Natural killer cell (primary cell): ENCODE measurements at regions not wholly inside any gene's neighbourhood (a gene's known extent, or its start where the extent isn't known, plus 50 kb on each side); places are given as distances from the start of the nearest gene placed in this dataset.

Experiments used
- ATAC-seq, 3 donors: fragments of 150-1000 bp in 2 of 3; fragments of 200-7000 bp in 1 of 3; cut with Tn5 transposase; 1 replicate in 1 of 3; 2 replicates in 2 of 3; pipeline ENCODE4 v1.10.0; 2021; ENCODE audit warnings: mild to moderate bottlenecking in 2 of 3, moderate library complexity in 2 of 3
- DNase-seq, 2 donors: peaks; one replicate each; pipeline versions ENCODE4 v3.0.0 to v3.0.0-alpha.2; 2013 to 2021; ENCODE audit warnings: mixed read lengths in 1 of 2
- H3K27ac ChIP-seq: one replicate; pipeline ENCODE4 v1.5.1; 2013; ENCODE audit warnings: mild to moderate bottlenecking, low read length
- H3K27me3 ChIP-seq: one replicate; pipeline ENCODE4 v1.6.1; 2013; ENCODE audit warnings: low read length; ENCODE audit not compliant: control insufficient read depth, insufficient read depth
- H3K36me3 ChIP-seq: one replicate; pipeline ENCODE4 v1.6.1; 2013; ENCODE audit warnings: low read length; ENCODE audit not compliant: control insufficient read depth, insufficient read depth
- H3K4me1 ChIP-seq: one replicate; pipeline ENCODE4 v1.6.1; 2013; ENCODE audit warnings: low read length; ENCODE audit not compliant: control insufficient read depth, insufficient read depth
- H3K4me3 ChIP-seq: one replicate; pipeline ENCODE4 v1.5.1; 2013; ENCODE audit warnings: low read length
- H3K9me3 ChIP-seq: one replicate; pipeline ENCODE4 v1.6.1; 2013; ENCODE audit warnings: low read length; ENCODE audit not compliant: control insufficient read depth, insufficient read depth
- H3K27ac Mint-ChIP-seq, 2 donors: one replicate each; pipeline ENCODE4 v1.8.0; 2022; ENCODE audit warnings: mild to moderate bottlenecking in 2 of 2, mixed read lengths in 2 of 2, moderate library complexity in 1 of 2
- H3K27me3 Mint-ChIP-seq, 2 donors: one replicate each; pipeline ENCODE4 v1.8.0; 2022; ENCODE audit warnings: low read depth in 2 of 2, mixed read lengths in 2 of 2
- H3K36me3 Mint-ChIP-seq: one replicate; pipeline ENCODE4 v1.8.0; 2022; ENCODE audit warnings: mixed read lengths
- H3K4me1 Mint-ChIP-seq, 2 donors: one replicate each; pipeline ENCODE4 v1.8.0; 2022; ENCODE audit warnings: mixed read lengths in 2 of 2
- H3K4me3 Mint-ChIP-seq: one replicate; pipeline ENCODE4 v1.8.0; 2022; ENCODE audit warnings: mild to moderate bottlenecking, moderate library complexity, mixed read lengths
- H3K9me3 Mint-ChIP-seq, 2 donors: one replicate each; pipeline ENCODE4 v1.8.0; 2022; ENCODE audit warnings: mixed read lengths in 2 of 2
- WGBS: methylation state at CpG from one replicate; pipeline ENCODE4 v1.1.7; 2013; ENCODE audit warnings: missing lambda C conversion rate; ENCODE audit not compliant: insufficient coverage; 5-methylcytosine and 5-hydroxymethylcytosine counted together
- intact Hi-C: fragments of 100-400 bp; cut with micrococcal nuclease; formaldehyde crosslinking; loops from one replicate; pipeline ENCODE4 v1.14.2; 2022
- TF ChIP-seq, protein P1 (sequence below): fragments of 200-600 bp; IDR thresholded peaks from one replicate; pipeline ENCODE4 v1.8.0; 2022; ENCODE audit warnings: antibody characterized with exemption

DNA sequence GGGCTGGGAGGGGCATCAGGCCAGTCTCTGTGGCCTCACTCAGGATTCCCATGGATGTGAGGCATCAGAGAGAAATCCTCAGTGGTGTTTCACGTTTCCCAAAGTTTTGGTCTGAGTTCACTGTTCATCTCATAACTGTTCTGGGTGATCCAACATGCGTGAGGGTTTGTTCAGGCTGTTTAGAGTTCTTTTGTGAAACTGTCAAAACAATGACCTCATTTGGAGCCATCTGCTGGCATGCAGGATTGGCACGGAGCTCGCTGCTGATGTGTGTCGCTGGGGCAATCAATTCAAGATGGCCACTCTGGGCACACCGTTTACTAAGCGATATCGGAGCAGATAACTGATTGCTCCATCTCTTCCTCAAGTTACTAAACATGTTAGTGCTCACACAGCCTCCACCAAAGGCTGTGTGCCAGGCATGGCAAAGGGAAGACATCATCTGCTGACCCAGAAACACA lies 365.6 kb downstream of the WDR11 start:
- H3K4me1 Mint-ChIP-seq: no peaks in the 10 kb centered on the region
- Histone ChIP-seq H3K27ac (no peak overlapping the region), H3K4me3 (no peak overlapping the region), H3K27me3 (no peaks in the 10 kb centered on the region), H3K9me3 (no peaks in the 10 kb centered on the region), H3K4me1 (no peaks in the 10 kb centered on the region), H3K36me3 (no peaks in the 10 kb centered on the region)
- H3K36me3 Mint-ChIP-seq: no peaks in the 10 kb centered on the region
- H3K4me3 Mint-ChIP-seq: no peak overlapping the region
- DNase-seq: no peak
- no peak overlapping the region for H3K27ac Mint-ChIP-seq
- H3K27me3 Mint-ChIP-seq: no peaks in the 10 kb centered on the region
- TF ChIP-seq, protein P1, sequence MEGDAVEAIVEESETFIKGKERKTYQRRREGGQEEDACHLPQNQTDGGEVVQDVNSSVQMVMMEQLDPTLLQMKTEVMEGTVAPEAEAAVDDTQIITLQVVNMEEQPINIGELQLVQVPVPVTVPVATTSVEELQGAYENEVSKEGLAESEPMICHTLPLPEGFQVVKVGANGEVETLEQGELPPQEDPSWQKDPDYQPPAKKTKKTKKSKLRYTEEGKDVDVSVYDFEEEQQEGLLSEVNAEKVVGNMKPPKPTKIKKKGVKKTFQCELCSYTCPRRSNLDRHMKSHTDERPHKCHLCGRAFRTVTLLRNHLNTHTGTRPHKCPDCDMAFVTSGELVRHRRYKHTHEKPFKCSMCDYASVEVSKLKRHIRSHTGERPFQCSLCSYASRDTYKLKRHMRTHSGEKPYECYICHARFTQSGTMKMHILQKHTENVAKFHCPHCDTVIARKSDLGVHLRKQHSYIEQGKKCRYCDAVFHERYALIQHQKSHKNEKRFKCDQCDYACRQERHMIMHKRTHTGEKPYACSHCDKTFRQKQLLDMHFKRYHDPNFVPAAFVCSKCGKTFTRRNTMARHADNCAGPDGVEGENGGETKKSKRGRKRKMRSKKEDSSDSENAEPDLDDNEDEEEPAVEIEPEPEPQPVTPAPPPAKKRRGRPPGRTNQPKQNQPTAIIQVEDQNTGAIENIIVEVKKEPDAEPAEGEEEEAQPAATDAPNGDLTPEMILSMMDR: no peak
- WGBS: 73% methylated on average over 8 of the region's 8 CpGs
- intact Hi-C loops: no loop called here
- H3K9me3 Mint-ChIP-seq: peaks cover 0 to 2% of the 10 kb centered on the region in 2 donors
- no peak for ATAC-seq

DNA sequence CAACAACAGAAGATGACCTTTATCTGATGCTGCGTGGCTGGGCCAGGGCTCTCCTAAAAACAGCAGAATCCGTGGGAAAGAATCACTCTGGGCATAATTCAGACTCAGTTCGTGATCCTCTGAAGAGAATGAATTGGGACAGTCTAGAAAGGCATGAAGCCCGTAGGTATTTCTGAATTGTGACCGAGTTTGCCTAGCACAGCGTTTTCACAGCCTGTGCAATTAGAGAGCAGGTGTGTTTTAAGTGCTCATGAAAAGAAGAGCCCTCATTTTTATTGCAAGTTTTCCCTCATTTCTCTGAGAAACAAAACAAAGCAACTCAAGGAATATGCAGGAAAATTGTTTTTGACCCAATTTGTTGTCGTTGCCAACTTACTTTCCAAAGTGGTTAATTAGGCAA lies 366.2 kb downstream of the WDR11 start:
- H3K4me3 Mint-ChIP-seq: no peak overlapping the region
- H3K27me3 Mint-ChIP-seq: no peaks in the 10 kb centered on the region
- Histone ChIP-seq H3K36me3 (no peaks in the 10 kb centered on the region), H3K9me3 (no peaks in the 10 kb centered on the region), H3K27ac (no peak overlapping the region), H3K27me3 (no peaks in the 10 kb centered on the region), H3K4me1 (no peaks in the 10 kb centered on the region), H3K4me3 (no peak overlapping the region)
- H3K4me1 Mint-ChIP-seq: no peaks in the 10 kb centered on the region
- ATAC-seq (no peak), DNase-seq (no peak)
- intact Hi-C loops: no loop called here
- no peaks in the 10 kb centered on the region for H3K36me3 Mint-ChIP-seq
- peaks cover 0 to 2% of the 10 kb centered on the region in 2 donors for H3K9me3 Mint-ChIP-seq
- TF ChIP-seq, protein P1: no peak
- H3K27ac Mint-ChIP-seq: no peak overlapping the region
- WGBS: 82% methylated on average over 7 of the region's 7 CpGs

DNA sequence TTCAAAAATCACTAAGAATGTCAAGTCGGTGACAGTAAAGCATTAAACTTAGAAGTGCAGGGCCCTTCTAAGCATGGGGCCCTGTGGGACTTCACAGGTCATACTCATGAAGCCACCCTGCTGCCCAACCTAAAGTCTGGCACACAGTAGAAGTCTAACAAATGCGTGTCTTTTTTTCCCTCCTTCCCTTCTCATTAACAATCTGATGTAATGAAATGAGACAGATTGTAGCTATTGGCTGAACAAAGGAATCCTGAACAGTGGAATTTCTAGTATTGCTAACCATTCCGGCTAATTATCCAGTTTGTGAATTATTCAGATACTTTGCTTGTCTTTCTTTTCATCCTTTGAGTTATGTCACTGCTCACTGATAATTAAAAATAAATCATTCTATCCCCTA lies 369.9 kb downstream of the WDR11 start:
- Histone ChIP-seq H3K36me3 (no peaks in the 10 kb centered on the region), H3K27me3 (no peaks in the 10 kb centered on the region), H3K27ac (no peak overlapping the region), H3K4me3 (no peak overlapping the region), H3K9me3 (no peaks in the 10 kb centered on the region), H3K4me1 (no peaks in the 10 kb centered on the region)
- DNase-seq (no peak), ATAC-seq (no peak)
- Mint-ChIP-seq H3K4me1 (no peaks in the 10 kb centered on the region), H3K4me3 (no peak overlapping the region), H3K9me3 (no peaks in the 10 kb centered on the region), H3K27me3 (no peaks in the 10 kb centered on the region), H3K27ac (no peak overlapping the region), H3K36me3 (no peaks in the 10 kb centered on the region)
- 99% methylated on average over 3 of the region's 3 CpGs for WGBS
- TF ChIP-seq, protein P1: no peak
- intact Hi-C loops: no loop called here

DNA sequence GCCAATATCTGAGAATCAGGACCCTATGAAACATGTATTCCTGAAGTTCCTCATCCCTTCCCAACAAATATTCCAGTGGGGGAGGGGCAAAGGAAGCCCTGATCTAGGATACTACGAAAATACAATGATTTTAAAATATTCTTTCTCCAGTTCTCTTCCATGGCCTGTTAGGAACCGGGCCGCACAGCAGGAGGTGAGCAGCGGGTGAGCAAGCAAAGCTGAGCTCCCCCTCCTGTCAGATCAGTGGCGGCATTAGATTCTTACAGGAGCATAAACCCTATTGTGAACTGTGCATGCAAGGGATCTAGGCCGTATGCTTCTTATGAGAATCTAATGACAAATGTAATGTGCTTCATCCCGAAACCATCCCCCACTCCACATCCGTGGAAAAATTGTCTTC lies 370.8 kb downstream of the WDR11 start:
- no peak for ATAC-seq
- no peak for DNase-seq
- WGBS: 80% methylated on average over 8 of the region's 8 CpGs
- intact Hi-C loops: no loop called here
- no peaks in the 10 kb centered on the region for H3K36me3 Mint-ChIP-seq
- H3K4me3 ChIP-seq: no peak overlapping the region
- H3K9me3 Mint-ChIP-seq: no peaks in the 10 kb centered on the region
- H3K4me3 Mint-ChIP-seq: no peak overlapping the region
- no peaks in the 10 kb centered on the region for H3K9me3 ChIP-seq
- TF ChIP-seq, protein P1: no peak
- no peaks in the 10 kb centered on the region for H3K27me3 ChIP-seq
- H3K27me3 Mint-ChIP-seq: no peaks in the 10 kb centered on the region
- H3K27ac Mint-ChIP-seq: no peak overlapping the region
- H3K27ac ChIP-seq: no peak overlapping the region
- no peaks in the 10 kb centered on the region for H3K36me3 ChIP-seq
- no peaks in the 10 kb centered on the region for H3K4me1 ChIP-seq
- no peaks in the 10 kb centered on the region for H3K4me1 Mint-ChIP-seq
